SK-N-DZ (cell line): ENCODE measurements at regions not wholly inside any gene's neighbourhood (a gene's known extent, or its start where the extent isn't known, plus 50 kb on each side); places are given as distances from the start of the nearest gene placed in this dataset.

Experiments
- small RNA-seq, 2 experiments: library from RNA; depleted of rRNA; stranded (forward); fragments of <200 nt; gene quantifications; one replicate each; pipeline ENCODE3, GENCODE V24; 2014

Small RNA genes lying in the stretch of these regions (small RNA-seq; reads per million reads assigned to genes)
- gene MIR125B2, result 3.3 to 56.8 reads per million in 2 experiments
- gene MIR99A, result 3.1 to 31.5 reads per million in 2 experiments
- 9.5 to 96.1 reads per million in 2 experiments for gene MIRLET7C
- 0.05 to 1.8 reads per million in 2 experiments for gene RNU1-98P
- gene RNU6-113P, result 0 reads per million in 2 experiments
- 0 reads per million in 2 experiments for gene RNU6-426P
- 0 to 0.18 reads per million in 2 experiments for gene SNORD74B
